ENCODE measurements at regions not wholly inside any gene's neighbourhood (a gene's known extent, or its start where the extent isn't known, plus 50 kb on each side); places are given as distances from the start of the nearest gene placed in this dataset.
"Not testable (repeated sequence)": the region's sequence is repeated elsewhere in the genome, so short reads cannot be mapped to it uniquely, and the experiment has no call there.

DNA sequence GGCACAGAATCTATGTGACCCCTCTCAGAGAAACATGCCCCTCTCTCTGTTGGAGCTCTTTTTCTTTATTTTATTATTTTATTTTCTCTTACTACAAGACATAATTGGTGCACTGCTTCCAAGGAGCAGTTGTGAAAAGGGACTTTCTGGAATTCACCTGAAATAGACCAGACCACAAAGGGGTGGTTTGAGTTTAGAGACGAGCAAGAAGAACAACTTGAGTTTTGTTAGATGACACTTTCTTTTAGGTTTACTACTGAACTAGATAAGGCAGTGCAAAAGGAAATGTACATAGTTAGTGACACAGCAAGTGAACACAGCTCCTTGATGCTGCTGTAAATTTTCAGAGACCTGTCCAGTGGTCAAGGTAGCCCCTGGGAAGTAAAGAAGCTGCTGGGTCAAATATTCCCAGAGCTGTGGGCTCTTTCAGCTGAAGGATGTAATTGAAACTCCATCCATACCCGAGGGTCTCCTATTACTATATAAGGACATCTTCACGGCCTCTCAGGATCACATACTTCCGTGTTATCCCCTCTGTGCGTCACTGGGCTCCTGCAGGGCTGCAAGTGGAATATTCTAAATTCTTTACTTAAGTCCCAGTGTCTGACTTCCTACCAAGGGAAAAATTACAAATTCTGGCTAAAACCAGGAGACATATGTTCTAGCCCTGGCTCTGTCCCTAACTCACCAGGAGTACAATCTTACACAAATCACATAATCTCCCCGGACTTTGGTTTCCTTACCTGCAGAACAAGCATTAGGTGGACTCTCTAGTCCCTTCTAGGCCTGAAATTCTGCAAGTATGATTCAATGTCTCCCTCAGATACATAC, 69.1 kb upstream of the ADTRP start (continued):
- no peak for TF ChIP-seq ZNF274 (IDR thresholded peaks at IDR 0.05; ENCODE audit: borderline replicate concordance, low read depth, low read length)

DNA sequence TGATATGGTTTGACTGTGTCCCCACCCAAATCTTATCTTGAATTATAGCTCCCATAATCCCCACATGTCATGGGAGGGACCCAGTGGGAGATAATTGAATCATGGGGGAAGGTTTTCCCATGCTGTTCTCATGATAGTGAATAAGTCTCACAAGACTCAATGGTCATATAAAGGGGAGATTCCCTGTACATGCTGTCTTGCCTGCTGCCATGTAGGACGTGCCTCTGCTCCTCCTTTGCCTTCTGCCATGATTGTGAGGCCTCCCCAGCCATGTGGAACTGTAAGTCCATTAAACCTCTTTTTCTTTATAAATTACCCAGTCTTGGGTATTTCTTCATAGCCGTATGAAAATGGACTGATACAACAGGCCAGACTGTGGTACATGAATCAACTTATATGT, 68.5 kb upstream of the ADTRP start:
- H3K27me3 ChIP-seq (ENCODE audit: control insufficient read depth in 2 of 2, insufficient read depth in 2 of 2, low read length in 2 of 2); DNase-seq (ENCODE audit: extremely low read depth in 1 of 4, low spot score in 3 of 4); H3K4me3 ChIP-seq; in situ Hi-C loops (cut with MboI); H3K36me3 ChIP-seq (ENCODE audit: control insufficient read depth, insufficient read depth, low read length); intact Hi-C loops (cut with micrococcal nuclease); H3K9ac ChIP-seq (ENCODE audit: insufficient read depth in 1 of 2, low read depth in 2 of 2, low read length in 2 of 2); H3K4me2 ChIP-seq (ENCODE audit: insufficient read depth, low read length); ATAC-seq; CTCF ChIA-PET (ENCODE audit: low intra/inter-chr PET ratio); H3K79me2 ChIP-seq (ENCODE audit: control insufficient read depth, insufficient read depth, low read length); BruUV-seq (replicated peaks); FAIRE-seq; H3K27ac ChIP-seq (ENCODE audit: extremely low read depth, low read depth, low read length); H3K9me1 ChIP-seq (ENCODE audit: control insufficient read depth, insufficient read depth, low read length); H3K9me3 ChIP-seq (replicated peaks; ENCODE audit: control insufficient read depth, insufficient read depth, low read depth, low read length); H2AFZ ChIP-seq (ENCODE audit: low read depth, low read length); H4K20me1 ChIP-seq (replicated peaks; ENCODE audit: control insufficient read depth, insufficient read depth, low read length); H3K4me1 ChIP-seq (replicated peaks in 1 of 2; ENCODE audit: control insufficient read depth in 2 of 2, insufficient read depth in 2 of 2, low read length in 2 of 2): not testable (repeated sequence)
- 48% methylated on average over 2 of the region's 2 CpGs for WGBS (ENCODE audit: insufficient coverage, low coverage, missing lambda C conversion rate)
- TF ChIP-seq, protein P1, sequence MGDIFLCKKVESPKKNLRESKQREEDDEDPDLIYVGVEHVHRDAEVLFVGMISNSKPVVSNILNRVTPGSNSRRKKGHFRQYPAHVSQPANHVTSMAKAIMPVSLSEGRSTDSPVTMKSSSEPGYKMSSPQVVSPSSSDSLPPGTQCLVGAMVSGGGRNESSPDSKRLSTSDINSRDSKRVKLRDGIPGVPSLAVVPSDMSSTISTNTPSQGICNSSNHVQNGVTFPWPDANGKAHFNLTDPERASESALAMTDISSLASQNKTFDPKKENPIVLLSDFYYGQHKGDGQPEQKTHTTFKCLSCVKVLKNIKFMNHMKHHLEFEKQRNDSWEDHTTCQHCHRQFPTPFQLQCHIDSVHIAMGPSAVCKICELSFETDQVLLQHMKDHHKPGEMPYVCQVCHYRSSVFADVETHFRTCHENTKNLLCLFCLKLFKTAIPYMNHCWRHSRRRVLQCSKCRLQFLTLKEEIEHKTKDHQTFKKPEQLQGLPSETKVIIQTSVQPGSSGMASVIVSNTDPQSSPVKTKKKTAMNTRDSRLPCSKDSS (IDR thresholded peaks at IDR 0.05; ENCODE audit: low read depth, partially characterized antibody), result peak; percentile 36
- peak in 1 of 2 experiments; percentile 47; a peak in 1 of 4 replicates for TF ChIP-seq TRIM24 (IDR thresholded peaks at IDR 0.05)
- peak in 1 of 2 experiments; percentile 28; a peak in 1 of 3 replicates for TF ChIP-seq CBX3 (IDR thresholded peaks at IDR 0.05; ENCODE audit: borderline replicate concordance in 1 of 2, low read length in 2 of 2)
- TF ChIP-seq ZFP36 (IDR thresholded peaks at IDR 0.05; ENCODE audit: low read depth, low read length, partially characterized antibody), result peak; percentile 56
- peak; percentile 99 for TF ChIP-seq ZNF431 (CRISPR knock-in tag; IDR thresholded peaks at IDR 0.05)
- POLR2A ChIA-PET, result interaction anchor here (0.6 kb wide), 1 partner anchor 68 kb away, joined by 4 read pairs; no protein-coding TSS in a partner anchor

Measured in K562 (cell line).